ENCODE measurements at regions not wholly inside any gene's neighbourhood (a gene's known extent, or its start where the extent isn't known, plus 50 kb on each side); places are given as distances from the start of the nearest gene placed in this dataset.

- intact Hi-C loops (cut with DNase I): no loop called here
- no peaks in the 10 kb centered on the region for H3K36me3 ChIP-seq
- no peak for DNase-seq
- H3K4me3 ChIP-seq: no peak overlapping the region
- H3K4me1 ChIP-seq: no peaks in the 10 kb centered on the region
- H3K27me3 ChIP-seq: no peaks in the 10 kb centered on the region
- H3K27ac ChIP-seq: no peak overlapping the region
- WGBS, 4 donors: 51 to 68% (median 56%) methylated on average over 2 of the region's 2 CpGs
- TF ChIP-seq POLR2A (IDR thresholded peaks at IDR 0.05) (no peak), CTCF (IDR thresholded peaks at IDR 0.05) (no peak)
- ATAC-seq: no peak
- no peaks in the 10 kb centered on the region for H3K9me3 ChIP-seq
Observed at GRCh38 chr4:180148737-180149136, 2094.5 kb upstream of the TENM3 start.

GRCh38 chr4:180150818-180151217, 2092.4 kb upstream of the TENM3 start:
- DNase-seq (no peak), ATAC-seq (no peak)
- TF ChIP-seq CTCF (IDR thresholded peaks at IDR 0.05) (peak in 2 of 12 donors; percentile 13 to 15), POLR2A (IDR thresholded peaks at IDR 0.05) (no peak)
- Histone ChIP-seq H3K27me3 (no peaks in the 10 kb centered on the region), H3K4me1 (no peaks in the 10 kb centered on the region), H3K9me3 (no peaks in the 10 kb centered on the region), H3K27ac (no peak overlapping the region), H3K4me3 (no peak overlapping the region), H3K36me3 (no peaks in the 10 kb centered on the region)
- intact Hi-C loops (cut with DNase I): no loop called here
- WGBS, 4 donors: 32 to 39% (median 35%) methylated on average over 3 of the region's 3 CpGs

DNA sequence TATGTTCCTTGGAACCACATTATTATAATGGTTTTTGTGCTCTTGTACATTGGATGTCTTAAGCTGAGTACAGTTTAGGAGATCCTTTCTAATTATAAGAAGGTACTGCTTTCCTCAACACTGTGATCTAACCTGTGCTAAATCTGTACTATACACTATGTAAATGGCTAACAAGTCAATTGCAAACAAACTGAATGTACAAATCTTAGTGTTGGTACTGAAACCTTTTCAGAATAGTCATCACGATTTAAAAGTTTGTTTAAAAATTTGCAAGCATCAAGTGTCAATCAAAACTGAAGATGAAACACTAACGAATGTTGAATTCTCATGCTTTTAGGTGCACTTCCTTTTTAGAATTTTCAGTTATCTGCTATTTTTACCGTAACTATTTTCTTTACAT, 2090.4 kb upstream of the TENM3 start:
- no peak for DNase-seq
- intact Hi-C loops (cut with DNase I): no loop called here
- TF ChIP-seq POLR2A (IDR thresholded peaks at IDR 0.05) (no peak), CTCF (IDR thresholded peaks at IDR 0.05) (no peak)
- WGBS, 4 donors: 82 to 87% (median 85%) methylated on average over 3 of the region's 3 CpGs
- H3K4me1 ChIP-seq: no peaks in the 10 kb centered on the region
- no peaks in the 10 kb centered on the region for H3K36me3 ChIP-seq
- ATAC-seq: no peak
- no peak overlapping the region for H3K4me3 ChIP-seq
- H3K9me3 ChIP-seq: no peaks in the 10 kb centered on the region
- no peaks in the 10 kb centered on the region for H3K27me3 ChIP-seq
- no peak overlapping the region for H3K27ac ChIP-seq

- H3K27ac ChIP-seq: no peak overlapping the region
Observed at GRCh38 chr4:180153587-180153986, 2089.6 kb upstream of the TENM3 start.

More at GRCh38 chr4:180153587-180153986, 2089.6 kb upstream of the TENM3 start:
- DNase-seq: no peak
- Histone ChIP-seq H3K27me3 (no peaks in the 10 kb centered on the region), H3K4me3 (no peak overlapping the region), H3K4me1 (no peaks in the 10 kb centered on the region), H3K9me3 (no peaks in the 10 kb centered on the region), H3K36me3 (no peaks in the 10 kb centered on the region)
- TF ChIP-seq POLR2A (IDR thresholded peaks at IDR 0.05): no peak
- no peak for TF ChIP-seq CTCF (IDR thresholded peaks at IDR 0.05)
- 91 to 93% (median 92%) methylated on average over 5 of the region's 5 CpGs for WGBS, 4 donors
- intact Hi-C loops (cut with DNase I): no loop called here
- ATAC-seq: no peak

Measured in heart left ventricle (tissue), 16 donors.